ENCODE measurements at regions not wholly inside any gene's neighbourhood (a gene's known extent, or its start where the extent isn't known, plus 50 kb on each side); places are given as distances from the start of the nearest gene placed in this dataset.

GRCh38 chr14:98944989-98945388, 327.0 kb downstream of the BCL11B start:
- H3K4me3 ChIP-seq, result no peak overlapping the region
- H3K4me1 ChIP-seq, result no peaks in the 10 kb centered on the region
- H3K9me3 ChIP-seq, result no peaks in the 10 kb centered on the region
- intact Hi-C loops (cut with DNase I; ENCODE audit: low total_unique reads), result no loop called here
- DNase-seq (ENCODE audit: low spot score in 2 of 2), result no peak
- H3K27ac ChIP-seq, result no peak overlapping the region
- no peaks in the 10 kb centered on the region for H3K27me3 ChIP-seq
- no peaks in the 10 kb centered on the region for H3K36me3 ChIP-seq
- TF ChIP-seq POLR2A (IDR thresholded peaks at IDR 0.05), result no peak
- TF ChIP-seq CTCF (IDR thresholded peaks at IDR 0.05), result no peak
- TF ChIP-seq POLR2AphosphoS5 (IDR thresholded peaks at IDR 0.05), result no peak

GRCh38 chr14:98945611-98946570, 326.1 kb downstream of the BCL11B start:
- Histone ChIP-seq H3K36me3 (no peaks in the 10 kb centered on the region), H3K9me3 (no peaks in the 10 kb centered on the region), H3K27ac (peak overlapping the region; percentile 19 to 72), H3K4me3 (no peak overlapping the region), H3K4me1 (no peaks in the 10 kb centered on the region), H3K27me3 (no peaks in the 10 kb centered on the region)
- intact Hi-C loops (cut with DNase I; ENCODE audit: low total_unique reads), result no loop called here
- no peak for DNase-seq (ENCODE audit: low spot score in 2 of 2)
- no peak for TF ChIP-seq POLR2A (IDR thresholded peaks at IDR 0.05)
- no peak for TF ChIP-seq CTCF (IDR thresholded peaks at IDR 0.05)
- TF ChIP-seq POLR2AphosphoS5 (IDR thresholded peaks at IDR 0.05), result no peak

DNA sequence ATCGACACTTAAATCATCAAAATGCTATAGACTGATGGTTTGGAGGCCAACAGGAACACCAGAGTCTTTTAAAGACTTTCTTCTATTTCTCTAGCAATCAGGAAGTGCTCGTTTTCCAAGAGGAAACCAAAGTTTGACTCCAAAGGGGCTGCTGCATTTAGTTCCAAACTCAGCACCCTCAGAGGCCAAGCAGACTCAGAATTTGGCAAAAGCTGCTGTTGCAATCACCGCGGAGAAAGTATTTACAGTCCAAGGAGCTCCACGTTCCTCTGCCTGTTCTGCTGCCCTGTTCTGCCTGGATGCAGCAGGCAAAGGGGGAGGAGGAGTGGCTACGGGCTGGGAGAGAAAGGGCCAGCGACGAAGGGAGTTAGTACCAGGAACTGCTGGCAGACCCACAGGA, 325.1 kb downstream of the BCL11B start:
- Histone ChIP-seq H3K27me3 (no peaks in the 10 kb centered on the region), H3K9me3 (no peaks in the 10 kb centered on the region), H3K4me3 (no peak overlapping the region), H3K4me1 (no peaks in the 10 kb centered on the region), H3K27ac (no peak overlapping the region), H3K36me3 (no peaks in the 10 kb centered on the region)
- TF ChIP-seq POLR2AphosphoS5 (IDR thresholded peaks at IDR 0.05) (no peak), POLR2A (IDR thresholded peaks at IDR 0.05) (no peak), CTCF (IDR thresholded peaks at IDR 0.05) (no peak)
- DNase-seq (ENCODE audit: low spot score in 2 of 2), result no peak
- intact Hi-C loops (cut with DNase I; ENCODE audit: low total_unique reads), result no loop called here

- intact Hi-C loops (cut with DNase I; ENCODE audit: low total_unique reads), result no loop called here
- no peaks in the 10 kb centered on the region for H3K36me3 ChIP-seq
- no peak overlapping the region for H3K27ac ChIP-seq
- DNase-seq (ENCODE audit: low spot score in 2 of 2), result no peak
- no peaks in the 10 kb centered on the region for H3K27me3 ChIP-seq
- H3K4me3 ChIP-seq, result no peak overlapping the region
- no peak for TF ChIP-seq CTCF (IDR thresholded peaks at IDR 0.05)
- no peak for TF ChIP-seq POLR2A (IDR thresholded peaks at IDR 0.05)
- no peak for TF ChIP-seq POLR2AphosphoS5 (IDR thresholded peaks at IDR 0.05)
- no peaks in the 10 kb centered on the region for H3K4me1 ChIP-seq
- no peaks in the 10 kb centered on the region for H3K9me3 ChIP-seq
Observed at GRCh38 chr14:98947911-98948595, 323.9 kb downstream of the BCL11B start.

DNA sequence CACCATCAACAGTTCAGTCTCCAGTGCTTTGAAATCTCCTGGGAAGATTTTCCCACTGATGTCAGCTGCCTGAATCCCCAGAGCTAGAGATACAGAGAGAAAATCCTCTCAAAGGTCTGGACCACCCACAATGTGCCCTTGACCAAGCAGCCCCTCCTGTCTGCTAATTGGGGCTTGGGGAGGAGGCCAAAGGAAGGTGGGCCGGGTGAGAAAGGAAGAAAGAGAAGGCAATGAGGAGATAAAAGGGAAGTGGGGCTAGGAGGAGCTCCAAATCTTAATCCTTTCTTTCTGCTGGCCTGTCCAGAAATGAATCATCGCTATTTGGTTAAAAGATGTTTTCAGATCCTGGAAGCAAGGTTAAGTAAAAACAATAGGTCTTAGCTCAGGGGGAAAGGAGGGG, 322.9 kb downstream of the BCL11B start:
- Histone ChIP-seq H3K27me3 (no peaks in the 10 kb centered on the region), H3K9me3 (no peaks in the 10 kb centered on the region), H3K36me3 (no peaks in the 10 kb centered on the region), H3K27ac (no peak overlapping the region), H3K4me3 (no peak overlapping the region), H3K4me1 (no peaks in the 10 kb centered on the region)
- TF ChIP-seq CTCF (IDR thresholded peaks at IDR 0.05) (no peak), POLR2AphosphoS5 (IDR thresholded peaks at IDR 0.05) (no peak), POLR2A (IDR thresholded peaks at IDR 0.05) (no peak)
- DNase-seq (ENCODE audit: low spot score in 2 of 2), result no peak
- intact Hi-C loops (cut with DNase I; ENCODE audit: low total_unique reads), result no loop called here

Data from breast epithelium (tissue), 4 donors.